ENCODE measurements at regions not wholly inside any gene's neighbourhood (a gene's known extent, or its start where the extent isn't known, plus 50 kb on each side); places are given as distances from the start of the nearest gene placed in this dataset.

DNA sequence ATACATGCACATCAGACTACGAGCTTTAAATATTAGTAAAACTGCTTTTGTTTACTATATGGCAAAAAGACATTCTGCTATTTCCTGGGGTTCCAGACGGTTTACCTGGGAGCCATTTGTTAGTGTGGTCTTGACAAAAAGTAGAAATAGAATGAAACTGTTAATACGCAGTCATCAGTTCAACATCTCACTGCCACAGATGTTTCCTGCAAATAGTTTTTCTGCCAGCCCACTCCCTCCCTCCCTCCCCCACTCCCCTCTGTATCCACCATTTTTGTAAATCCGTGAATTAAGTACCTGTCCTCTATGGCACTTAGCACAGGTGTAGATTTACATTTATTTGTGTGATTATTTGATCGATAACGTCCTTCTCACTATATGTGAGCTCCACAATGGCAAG, 74.6 kb upstream of the TPK1 start:
- DNase-seq, result no peak

- DNase-seq, result no peak
Observed at GRCh38 chr7:144908943-144909556, 73.2 kb upstream of the TPK1 start.

- no peak for DNase-seq
Observed at GRCh38 chr7:144908324-144908723, 72.5 kb upstream of the TPK1 start.

DNA sequence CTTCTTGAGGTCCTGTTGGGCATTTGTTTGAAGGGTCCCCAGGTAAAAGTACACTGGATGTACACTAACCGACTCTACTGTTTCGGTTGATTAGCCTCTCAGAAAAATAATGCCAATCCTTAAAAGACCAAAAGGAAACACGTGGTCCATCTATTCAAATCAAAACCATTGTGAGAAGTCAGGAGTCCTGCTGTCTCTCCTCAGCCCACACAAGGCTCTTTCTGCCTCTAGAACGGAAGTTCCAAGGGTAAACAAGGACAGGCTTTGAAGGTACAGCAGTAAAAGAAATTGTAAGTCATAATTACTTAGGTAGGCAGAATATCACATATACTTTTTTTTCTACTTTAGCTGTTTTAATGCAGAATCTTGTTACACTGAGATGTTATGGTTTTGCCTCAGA, 71.7 kb upstream of the TPK1 start:
- no peak for DNase-seq

GRCh38 chr7:144903201-144903600, 67.3 kb upstream of the TPK1 start:
- no peak for DNase-seq

GRCh38 chr7:144892761-144893160, 56.9 kb upstream of the TPK1 start:
- no peak for DNase-seq
